T-helper 2 cell treated with Interferon-gamma antibody and Interleukin-4, amounts not matched to agents 5 μg/mL and 100 μg/mL, for 36 hours (primary cell): ENCODE measurements at regions not wholly inside any gene's neighbourhood (a gene's known extent, or its start where the extent isn't known, plus 50 kb on each side); places are given as distances from the start of the nearest gene placed in this dataset.

ENCODE experiments used
- DNase-seq: peaks from one replicate; pipeline ENCODE4 v3.0.0; 2021; ENCODE audit warnings: low spot score
- H3K27ac Mint-ChIP-seq: one replicate; pipeline ENCODE4 v1.8.0; 2021; ENCODE audit warnings: mild to moderate bottlenecking, mixed read lengths
- H3K27me3 Mint-ChIP-seq: one replicate; pipeline ENCODE4 v1.8.0; 2021; ENCODE audit warnings: low read depth, mixed read lengths
- H3K36me3 Mint-ChIP-seq: one replicate; pipeline ENCODE4 v1.8.0; 2021; ENCODE audit warnings: low read depth, mixed read lengths
- H3K4me1 Mint-ChIP-seq: one replicate; pipeline ENCODE4 v1.8.0; 2021; ENCODE audit warnings: low read depth, mixed read lengths
- H3K4me3 Mint-ChIP-seq: one replicate; pipeline ENCODE4 v1.8.0; 2022; ENCODE audit warnings: mild to moderate bottlenecking, moderate library complexity, mixed read lengths
- H3K9me3 Mint-ChIP-seq: one replicate; pipeline ENCODE4 v1.8.0; 2021; ENCODE audit warnings: mixed read lengths

GRCh38 chr3:177479630-177480029 is 282.3 kb upstream of the TBL1XR1 start:
- Mint-ChIP-seq H3K9me3 (no peaks in the 10 kb centered on the region), H3K4me1 (no peaks in the 10 kb centered on the region), H3K27ac (no peak overlapping the region), H3K27me3 (no peaks in the 10 kb centered on the region), H3K36me3 (no peaks in the 10 kb centered on the region), H3K4me3 (no peak overlapping the region)
- DNase-seq, result no peak

- H3K27ac Mint-ChIP-seq, result no peak overlapping the region
- peaks cover 1% of the 10 kb centered on the region for H3K36me3 Mint-ChIP-seq
- no peak for DNase-seq
- H3K4me1 Mint-ChIP-seq, result no peaks in the 10 kb centered on the region
- H3K4me3 Mint-ChIP-seq, result no peak overlapping the region
- peaks cover 7% of the 10 kb centered on the region for H3K9me3 Mint-ChIP-seq
- no peaks in the 10 kb centered on the region for H3K27me3 Mint-ChIP-seq
These were observed 284.0 kb upstream of the TBL1XR1 start for GRCh38 chr3:177481329-177481728.

GRCh38 chr3:177482048-177482691 is 284.9 kb upstream of the TBL1XR1 start:
- peaks cover 7% of the 10 kb centered on the region for H3K9me3 Mint-ChIP-seq
- H3K27ac Mint-ChIP-seq, result no peak overlapping the region
- DNase-seq, result no peak
- no peaks in the 10 kb centered on the region for H3K27me3 Mint-ChIP-seq
- no peak overlapping the region for H3K4me3 Mint-ChIP-seq
- H3K4me1 Mint-ChIP-seq, result no peaks in the 10 kb centered on the region
- H3K36me3 Mint-ChIP-seq, result peaks cover 1% of the 10 kb centered on the region

- no peaks in the 10 kb centered on the region for H3K27me3 Mint-ChIP-seq
- DNase-seq, result no peak
- H3K4me3 Mint-ChIP-seq, result no peak overlapping the region
- no peak overlapping the region for H3K27ac Mint-ChIP-seq
- peaks cover 7% of the 10 kb centered on the region for H3K9me3 Mint-ChIP-seq
- H3K4me1 Mint-ChIP-seq, result no peaks in the 10 kb centered on the region
- peaks cover 1% of the 10 kb centered on the region for H3K36me3 Mint-ChIP-seq
These were observed 286.1 kb upstream of the TBL1XR1 start for GRCh38 chr3:177483182-177483967.

- DNase-seq, result no peak
- no peaks in the 10 kb centered on the region for H3K27me3 Mint-ChIP-seq
- no peak overlapping the region for H3K4me3 Mint-ChIP-seq
- H3K27ac Mint-ChIP-seq, result no peak overlapping the region
- peaks cover 1% of the 10 kb centered on the region for H3K36me3 Mint-ChIP-seq
- peaks cover 7% of the 10 kb centered on the region for H3K9me3 Mint-ChIP-seq
- H3K4me1 Mint-ChIP-seq, result peaks cover 5% of the 10 kb centered on the region
These were observed 286.9 kb upstream of the TBL1XR1 start for GRCh38 chr3:177484206-177484605.

GRCh38 chr3:177484926-177485325 is 287.6 kb upstream of the TBL1XR1 start:
- H3K4me3 Mint-ChIP-seq, result no peak overlapping the region
- no peak overlapping the region for H3K27ac Mint-ChIP-seq
- H3K36me3 Mint-ChIP-seq, result peaks cover 1% of the 10 kb centered on the region
- H3K9me3 Mint-ChIP-seq, result peaks cover 7% of the 10 kb centered on the region
- H3K4me1 Mint-ChIP-seq, result peaks cover 5% of the 10 kb centered on the region
- no peak for DNase-seq
- no peaks in the 10 kb centered on the region for H3K27me3 Mint-ChIP-seq

- peaks cover 1% of the 10 kb centered on the region for H3K36me3 Mint-ChIP-seq
- H3K9me3 Mint-ChIP-seq, result peaks cover 7% of the 10 kb centered on the region
- H3K27me3 Mint-ChIP-seq, result no peaks in the 10 kb centered on the region
- H3K27ac Mint-ChIP-seq, result no peak overlapping the region
- DNase-seq, result no peak
- H3K4me3 Mint-ChIP-seq, result no peak overlapping the region
- peaks cover 5% of the 10 kb centered on the region for H3K4me1 Mint-ChIP-seq
These were observed 290.4 kb upstream of the TBL1XR1 start for GRCh38 chr3:177487635-177488186.

- Mint-ChIP-seq H3K4me1 (peaks cover 5% of the 10 kb centered on the region), H3K9me3 (peaks cover 7% of the 10 kb centered on the region), H3K4me3 (no peak overlapping the region), H3K27me3 (no peaks in the 10 kb centered on the region), H3K36me3 (peaks cover 1% of the 10 kb centered on the region), H3K27ac (no peak overlapping the region)
- DNase-seq, result no peak
These were observed 291.5 kb upstream of the TBL1XR1 start for GRCh38 chr3:177488740-177489139.

- H3K4me1 Mint-ChIP-seq, result peaks cover 5% of the 10 kb centered on the region
These were observed 293.3 kb upstream of the TBL1XR1 start for GRCh38 chr3:177490626-177491025.

GRCh38 chr3:177491296-177492032 is 294.2 kb upstream of the TBL1XR1 start:
- no peaks in the 10 kb centered on the region for H3K27me3 Mint-ChIP-seq
- no peaks in the 10 kb centered on the region for H3K36me3 Mint-ChIP-seq
- no peaks in the 10 kb centered on the region for H3K9me3 Mint-ChIP-seq
- no peak overlapping the region for H3K27ac Mint-ChIP-seq
- no peak overlapping the region for H3K4me3 Mint-ChIP-seq
- DNase-seq, result no peak
- peaks cover 5% of the 10 kb centered on the region for H3K4me1 Mint-ChIP-seq

More at GRCh38 chr3:177490626-177491025, 293.3 kb upstream of the TBL1XR1 start:
- H3K4me3 Mint-ChIP-seq, result no peak overlapping the region
- no peak overlapping the region for H3K27ac Mint-ChIP-seq
- H3K36me3 Mint-ChIP-seq, result no peaks in the 10 kb centered on the region
- no peak for DNase-seq
- no peaks in the 10 kb centered on the region for H3K9me3 Mint-ChIP-seq
- H3K27me3 Mint-ChIP-seq, result no peaks in the 10 kb centered on the region

- Mint-ChIP-seq H3K4me3 (no peak overlapping the region), H3K36me3 (no peaks in the 10 kb centered on the region), H3K9me3 (no peaks in the 10 kb centered on the region), H3K27me3 (no peaks in the 10 kb centered on the region), H3K4me1 (peaks cover 5% of the 10 kb centered on the region), H3K27ac (no peak overlapping the region)
- DNase-seq, result no peak
These were observed 295.8 kb upstream of the TBL1XR1 start for GRCh38 chr3:177493091-177493490.

GRCh38 chr3:177494216-177494615 is 296.9 kb upstream of the TBL1XR1 start:
- DNase-seq, result no peak
- no peaks in the 10 kb centered on the region for H3K27me3 Mint-ChIP-seq
- no peak overlapping the region for H3K27ac Mint-ChIP-seq
- H3K9me3 Mint-ChIP-seq, result no peaks in the 10 kb centered on the region
- no peak overlapping the region for H3K4me3 Mint-ChIP-seq
- no peaks in the 10 kb centered on the region for H3K36me3 Mint-ChIP-seq
- H3K4me1 Mint-ChIP-seq, result peaks cover under 1% of the 10 kb centered on the region

GRCh38 chr3:177495566-177495965 is 298.3 kb upstream of the TBL1XR1 start:
- Mint-ChIP-seq H3K36me3 (no peaks in the 10 kb centered on the region), H3K27ac (no peak overlapping the region), H3K27me3 (no peaks in the 10 kb centered on the region)

More at GRCh38 chr3:177495566-177495965, 298.3 kb upstream of the TBL1XR1 start:
- no peak for DNase-seq
- Mint-ChIP-seq H3K9me3 (no peaks in the 10 kb centered on the region), H3K4me1 (no peaks in the 10 kb centered on the region), H3K4me3 (no peak overlapping the region)
